MCF 10A (cell line): ENCODE measurements at regions not wholly inside any gene's neighbourhood (a gene's known extent, or its start where the extent isn't known, plus 50 kb on each side); places are given as distances from the start of the nearest gene placed in this dataset.

ENCODE experiments used
- BruUV-seq: library from RNA; stranded (reverse); fragments of 400-500 nt; replicated peaks from 2 replicates; lab custom pipeline; 2021; lab: Mats Ljungman, UMichigan
- CTCF ChIA-PET: fragments of 300-600 bp; sonication (Branson Sonifier 250); formaldehyde crosslinking; extraction: SDS; loops from one replicate; lab custom pipeline; 2021; ENCODE audit warnings: antibody characterized with exemption, inconsistent platforms; lab: Yijun Ruan, JAX
- POLR2A ChIA-PET: fragments of 300-600, 350-650 bp; sonication (Branson Sonifier 250); formaldehyde crosslinking; extraction: SDS; loops from one replicate; lab custom pipeline; 2020; ENCODE audit warnings: antibody characterized with exemption, inconsistent platforms; lab: Yijun Ruan, JAX
- DNase-seq: peaks from one replicate; pipeline ENCODE4 v3.0.0-alpha.2; 2018; ENCODE audit not compliant: unreplicated experiment
- H3K27ac Mint-ChIP-seq: one replicate; pipeline ENCODE4 v1.8.0; 2022; ENCODE audit warnings: mild to moderate bottlenecking, low read depth, mixed read lengths; ENCODE audit not compliant: unreplicated experiment
- H3K27me3 Mint-ChIP-seq: one replicate; pipeline ENCODE4 v1.8.0; 2022; ENCODE audit warnings: mixed read lengths; ENCODE audit not compliant: insufficient read depth, unreplicated experiment
- H3K36me3 Mint-ChIP-seq: one replicate; pipeline ENCODE4 v1.8.0; 2022; ENCODE audit warnings: mild to moderate bottlenecking, moderate library complexity, mixed read lengths; ENCODE audit not compliant: insufficient read depth, unreplicated experiment
- H3K4me1 Mint-ChIP-seq: one replicate; pipeline ENCODE4 v1.8.0; 2022; ENCODE audit warnings: mixed read lengths; ENCODE audit not compliant: insufficient read depth, unreplicated experiment
- H3K4me3 Mint-ChIP-seq: one replicate; pipeline ENCODE4 v1.8.0; 2022; ENCODE audit warnings: mild to moderate bottlenecking, moderate library complexity, mixed read lengths; ENCODE audit not compliant: unreplicated experiment
- H3K9me3 Mint-ChIP-seq: one replicate; pipeline ENCODE4 v1.8.0; 2022; ENCODE audit warnings: mixed read lengths; ENCODE audit not compliant: unreplicated experiment
- intact Hi-C: fragments of 100-400 bp; cut with micrococcal nuclease; formaldehyde crosslinking; loops from 2 replicates; pipeline ENCODE4 v1.14.1; 2022
- TF ChIP-seq, protein P1 (sequence below): fragments of 200-600 bp; IDR thresholded peaks from one replicate; pipeline ENCODE4 v1.8.0; 2022; ENCODE audit warnings: antibody characterized with exemption, mild to moderate bottlenecking; ENCODE audit not compliant: unreplicated experiment

GRCh38 chr6:91130126-91130525 lies 543.3 kb upstream of the MAP3K7 start:
- POLR2A ChIA-PET: no interaction called here
- Mint-ChIP-seq H3K4me3 (no peak overlapping the region), H3K4me1 (no peaks in the 10 kb centered on the region), H3K27ac (no peak overlapping the region), H3K27me3 (peaks cover 3% of the 10 kb centered on the region), H3K36me3 (no peaks in the 10 kb centered on the region), H3K9me3 (no peaks in the 10 kb centered on the region)
- intact Hi-C loops: no loop called here
- CTCF ChIA-PET: interaction anchor here (0.8 kb wide), 1 partner anchor 69 kb away, joined by 3 read pairs; no protein-coding TSS in a partner anchor
- TF ChIP-seq, protein P1, sequence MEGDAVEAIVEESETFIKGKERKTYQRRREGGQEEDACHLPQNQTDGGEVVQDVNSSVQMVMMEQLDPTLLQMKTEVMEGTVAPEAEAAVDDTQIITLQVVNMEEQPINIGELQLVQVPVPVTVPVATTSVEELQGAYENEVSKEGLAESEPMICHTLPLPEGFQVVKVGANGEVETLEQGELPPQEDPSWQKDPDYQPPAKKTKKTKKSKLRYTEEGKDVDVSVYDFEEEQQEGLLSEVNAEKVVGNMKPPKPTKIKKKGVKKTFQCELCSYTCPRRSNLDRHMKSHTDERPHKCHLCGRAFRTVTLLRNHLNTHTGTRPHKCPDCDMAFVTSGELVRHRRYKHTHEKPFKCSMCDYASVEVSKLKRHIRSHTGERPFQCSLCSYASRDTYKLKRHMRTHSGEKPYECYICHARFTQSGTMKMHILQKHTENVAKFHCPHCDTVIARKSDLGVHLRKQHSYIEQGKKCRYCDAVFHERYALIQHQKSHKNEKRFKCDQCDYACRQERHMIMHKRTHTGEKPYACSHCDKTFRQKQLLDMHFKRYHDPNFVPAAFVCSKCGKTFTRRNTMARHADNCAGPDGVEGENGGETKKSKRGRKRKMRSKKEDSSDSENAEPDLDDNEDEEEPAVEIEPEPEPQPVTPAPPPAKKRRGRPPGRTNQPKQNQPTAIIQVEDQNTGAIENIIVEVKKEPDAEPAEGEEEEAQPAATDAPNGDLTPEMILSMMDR: no peak
- no peak for DNase-seq
- BruUV-seq: no TSS peak

- Mint-ChIP-seq H3K36me3 (no peaks in the 10 kb centered on the region), H3K9me3 (no peaks in the 10 kb centered on the region), H3K27me3 (peaks cover 15% of the 10 kb centered on the region), H3K4me3 (no peak overlapping the region), H3K27ac (no peak overlapping the region), H3K4me1 (no peaks in the 10 kb centered on the region)
- TF ChIP-seq, protein P1: no peak
- ChIA-PET POLR2A (no interaction called here), CTCF (interaction anchor here (0.5 to 1.3 kb wide), 3 partner anchors 10 to 268 kb away, joined by 3 to 5 read pairs (median 3); no protein-coding TSS in a partner anchor)
- intact Hi-C loops: no loop called here
- no TSS peak for BruUV-seq
- DNase-seq: no peak
These were observed 540.9 kb upstream of the MAP3K7 start for GRCh38 chr6:91127752-91128151.

DNA sequence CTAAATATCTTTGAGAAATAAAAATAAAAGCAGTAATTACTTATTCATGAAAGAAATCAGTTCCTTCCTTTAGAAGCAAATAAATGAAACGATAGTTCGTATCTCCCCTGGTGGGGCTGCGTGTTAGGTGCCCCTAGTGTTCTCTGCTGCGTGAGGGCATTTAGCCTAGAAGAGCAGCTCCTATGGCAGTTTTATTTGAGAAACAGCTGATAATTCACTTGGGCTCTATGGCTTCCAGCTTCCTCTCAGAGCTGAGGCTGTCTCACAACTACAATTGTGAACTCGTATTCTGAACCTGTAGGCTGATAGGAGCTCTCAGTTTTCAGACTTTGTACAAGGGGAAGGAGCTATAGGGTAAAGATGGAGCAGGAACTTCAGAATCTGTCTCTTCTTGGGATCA lies 540.0 kb upstream of the MAP3K7 start:
- no peak overlapping the region for H3K4me3 Mint-ChIP-seq
- no peaks in the 10 kb centered on the region for H3K9me3 Mint-ChIP-seq
- no peak for DNase-seq
- ChIA-PET CTCF (interaction anchor here (0.5 to 1.3 kb wide), 2 partner anchors 11 to 324 kb away, joined by 3 to 5 read pairs; no protein-coding TSS in a partner anchor), POLR2A (no interaction called here)
- H3K36me3 Mint-ChIP-seq: no peaks in the 10 kb centered on the region
- BruUV-seq: no TSS peak
- TF ChIP-seq, protein P1: no peak
- no peaks in the 10 kb centered on the region for H3K4me1 Mint-ChIP-seq
- H3K27me3 Mint-ChIP-seq: peaks cover 15% of the 10 kb centered on the region
- intact Hi-C loops: no loop called here
- no peak overlapping the region for H3K27ac Mint-ChIP-seq

- H3K27me3 Mint-ChIP-seq: peaks cover 26% of the 10 kb centered on the region
- ChIA-PET CTCF (interaction anchor here (0.7 kb wide), 1 partner anchor 41 kb away, joined by 3 read pairs; no protein-coding TSS in a partner anchor), POLR2A (no interaction called here)
- intact Hi-C loops: no loop called here
- TF ChIP-seq, protein P1: no peak
- no peak for DNase-seq
- no peak overlapping the region for H3K4me3 Mint-ChIP-seq
- H3K9me3 Mint-ChIP-seq: no peaks in the 10 kb centered on the region
- no peaks in the 10 kb centered on the region for H3K36me3 Mint-ChIP-seq
- no peak overlapping the region for H3K27ac Mint-ChIP-seq
- no TSS peak for BruUV-seq
- no peaks in the 10 kb centered on the region for H3K4me1 Mint-ChIP-seq
These were observed 530.7 kb upstream of the MAP3K7 start for GRCh38 chr6:91117550-91117949.
